HG02870 (cell line): ENCODE measurements at regions not wholly inside any gene's neighbourhood (a gene's known extent, or its start where the extent isn't known, plus 50 kb on each side); places are given as distances from the start of the nearest gene placed in this dataset.

Experiments
- ATAC-seq: cut with Tn5 transposase; IDR thresholded peaks from one replicate; pipeline ENCODE4 v1.9.1; 2021; ENCODE audit warnings: mild to moderate bottlenecking, moderate library complexity; ENCODE audit not compliant: unreplicated experiment

DNA sequence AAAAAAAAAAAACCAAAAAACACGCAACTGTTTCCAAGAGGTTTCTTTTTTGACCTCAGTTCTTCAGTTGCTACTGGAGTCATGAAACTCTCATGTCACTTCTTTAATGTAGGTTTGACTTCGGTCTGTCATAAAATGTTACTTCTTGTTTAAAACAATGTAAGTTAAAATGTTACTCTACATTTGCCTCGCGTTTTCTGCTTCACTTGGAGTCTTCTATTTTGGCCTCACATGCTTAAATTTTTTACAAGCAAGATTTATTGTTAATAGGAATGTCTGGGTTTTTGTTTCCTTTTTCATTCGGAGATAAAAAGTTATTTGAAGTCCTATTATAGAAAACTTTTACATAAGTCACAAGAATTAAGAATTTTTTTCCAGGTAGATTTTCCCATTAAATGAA lies 880.2 kb downstream of the LTN1 start:
- ATAC-seq = no peak

DNA sequence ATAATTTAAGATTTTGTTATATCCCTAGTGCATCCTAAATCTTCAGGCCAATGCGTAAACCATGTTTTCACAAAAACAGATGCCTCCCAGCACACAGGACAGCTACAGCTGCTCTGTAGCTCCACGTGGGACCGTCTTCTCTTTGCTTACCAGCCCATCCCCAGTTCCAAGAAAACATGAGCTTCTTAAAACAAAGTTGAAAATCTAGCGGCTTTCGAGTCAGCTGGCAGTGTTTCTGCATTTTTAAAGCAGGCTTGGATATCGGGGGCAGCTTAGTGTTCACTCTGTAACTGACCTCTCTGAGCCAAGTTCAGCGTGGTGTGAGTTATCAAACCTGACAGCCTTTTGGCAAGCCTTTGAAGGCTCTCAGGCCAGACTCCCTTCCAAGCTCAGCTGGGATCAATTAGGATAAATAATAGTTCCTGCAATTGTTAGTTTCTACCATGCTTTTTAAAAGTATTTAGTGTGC lies 881.5 kb downstream of the LTN1 start:
- no peak for ATAC-seq

DNA sequence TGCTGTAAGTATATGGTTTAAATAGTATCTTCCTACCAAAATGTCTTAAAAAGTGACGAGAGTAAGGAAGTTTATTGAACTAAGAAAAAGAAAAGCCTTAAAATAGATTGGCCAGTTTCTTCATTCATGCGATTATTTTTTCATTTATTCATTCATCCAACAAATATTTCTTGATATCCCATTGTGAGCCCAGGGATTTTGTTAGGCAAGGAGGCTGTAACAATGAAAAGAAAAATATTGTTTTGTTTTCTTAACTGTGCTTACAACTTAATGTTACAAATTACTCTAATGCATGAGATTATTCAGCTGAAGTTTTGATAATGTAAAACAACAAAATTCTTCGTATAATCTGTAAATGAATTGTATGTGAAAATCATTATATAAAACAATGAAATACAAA lies 882.0 kb downstream of the LTN1 start:
- no peak for ATAC-seq

DNA sequence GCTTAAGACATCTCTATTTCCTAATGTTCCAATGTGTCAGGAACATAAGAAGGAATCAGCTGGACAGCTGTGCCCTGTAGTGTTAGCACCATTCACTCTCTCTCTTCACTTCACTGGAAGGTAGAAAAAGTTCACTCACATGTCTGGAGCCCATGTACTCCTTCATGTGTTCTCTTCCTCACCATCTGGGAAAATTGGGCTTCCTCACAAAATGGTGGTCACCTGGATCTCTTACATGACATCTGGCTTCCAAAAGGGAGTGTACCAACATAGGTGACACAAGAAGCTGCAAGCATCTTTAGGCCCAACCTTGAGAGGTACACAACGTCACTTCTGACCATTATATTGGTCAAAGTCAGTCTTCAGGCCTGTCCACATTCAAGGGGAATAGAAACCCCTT lies 882.6 kb downstream of the LTN1 start:
- ATAC-seq = no peak

DNA sequence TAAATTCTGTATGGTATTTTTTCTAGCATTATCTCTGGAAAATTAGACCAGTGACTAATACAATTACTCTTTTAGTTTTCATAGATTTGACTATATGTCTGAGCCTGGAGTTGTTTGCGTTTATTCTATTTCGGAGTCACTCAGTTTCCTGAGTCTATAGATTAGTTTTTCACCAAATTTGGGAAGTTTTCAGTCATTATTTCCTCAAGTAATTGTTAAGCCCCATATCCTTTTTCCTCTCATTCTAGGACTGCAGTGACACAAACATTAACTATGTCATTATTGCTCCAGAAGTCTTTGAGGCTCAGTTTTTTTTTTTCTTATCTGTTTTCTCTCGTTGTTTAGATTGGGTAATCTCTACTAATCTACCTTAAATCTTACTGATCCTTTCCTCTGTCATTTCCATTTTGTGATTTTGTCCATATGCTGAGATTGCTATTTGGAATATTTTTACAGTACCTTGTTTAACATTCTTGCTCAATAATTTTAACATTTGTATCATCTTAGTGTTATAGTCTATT lies 886.2 kb downstream of the LTN1 start:
- no peak for ATAC-seq

DNA sequence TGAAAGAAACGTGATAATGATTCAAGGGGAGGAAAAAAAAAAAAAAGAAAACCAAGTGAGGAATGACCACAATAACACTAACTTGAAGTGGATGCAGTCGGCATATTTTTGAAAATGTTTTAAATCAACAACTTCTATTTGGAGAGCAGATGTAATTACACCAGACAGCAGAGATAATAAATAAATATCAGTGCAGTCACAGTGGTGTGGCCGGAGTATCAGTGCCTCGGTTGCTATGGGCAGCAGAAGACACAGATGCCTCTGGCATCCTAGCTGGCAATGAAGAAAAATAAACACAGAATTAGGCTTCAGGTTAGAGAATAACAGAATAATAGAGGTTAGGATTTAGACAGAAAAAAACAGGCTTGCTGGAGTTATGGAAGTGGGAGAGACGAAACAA lies 888.3 kb downstream of the LTN1 start:
- ATAC-seq = no peak

DNA sequence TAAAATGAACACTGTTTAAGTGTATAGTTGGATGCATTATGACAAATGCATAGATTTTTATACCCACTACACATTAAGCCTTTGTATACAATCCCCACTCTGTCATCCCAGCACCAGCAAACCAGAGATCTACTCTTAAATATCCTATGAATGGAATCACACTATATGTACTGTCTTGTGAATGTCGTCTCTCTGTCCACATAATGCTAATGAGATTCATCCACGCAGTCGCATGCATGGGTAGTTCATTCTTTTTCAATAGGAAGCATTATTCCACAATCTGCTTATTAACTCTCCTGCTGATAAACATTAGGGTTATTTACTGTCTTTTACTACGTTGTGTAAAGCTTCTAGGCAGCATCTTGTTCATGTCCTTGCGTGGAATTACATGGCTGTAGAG lies 892.3 kb downstream of the LTN1 start:
- no peak for ATAC-seq

DNA sequence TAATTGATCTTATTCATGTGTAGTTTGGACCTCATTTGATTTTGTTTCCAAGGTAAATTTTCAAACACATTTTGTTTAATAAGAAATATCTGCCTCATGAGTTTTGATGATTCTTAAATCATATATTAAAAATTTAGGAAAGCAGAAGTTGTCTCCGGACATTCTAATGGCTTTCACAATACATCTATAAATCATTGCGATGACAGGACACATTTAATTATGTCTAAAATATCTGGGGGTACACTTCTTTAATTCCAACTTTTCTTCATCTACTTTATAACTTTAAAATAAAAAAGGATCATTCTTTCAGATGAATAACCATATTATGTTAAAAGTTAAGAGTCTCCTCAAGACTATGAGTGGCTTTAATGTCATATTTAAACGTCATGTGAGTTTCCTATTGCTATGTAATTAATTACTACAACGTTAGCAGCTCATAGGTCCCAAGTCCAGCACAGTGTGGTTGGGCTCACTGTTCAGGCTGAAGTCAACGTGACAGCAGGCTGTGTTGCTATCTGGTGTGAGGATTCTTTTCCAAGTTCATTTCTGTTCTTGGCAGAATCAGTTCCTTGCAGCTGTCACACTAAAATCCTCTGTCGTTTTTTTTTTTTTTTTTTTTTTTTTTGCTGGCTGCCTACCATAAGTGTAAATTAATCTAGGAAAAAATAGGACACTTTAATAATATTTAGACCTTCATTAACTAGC lies 893.5 kb downstream of the LTN1 start:
- no peak for ATAC-seq

DNA sequence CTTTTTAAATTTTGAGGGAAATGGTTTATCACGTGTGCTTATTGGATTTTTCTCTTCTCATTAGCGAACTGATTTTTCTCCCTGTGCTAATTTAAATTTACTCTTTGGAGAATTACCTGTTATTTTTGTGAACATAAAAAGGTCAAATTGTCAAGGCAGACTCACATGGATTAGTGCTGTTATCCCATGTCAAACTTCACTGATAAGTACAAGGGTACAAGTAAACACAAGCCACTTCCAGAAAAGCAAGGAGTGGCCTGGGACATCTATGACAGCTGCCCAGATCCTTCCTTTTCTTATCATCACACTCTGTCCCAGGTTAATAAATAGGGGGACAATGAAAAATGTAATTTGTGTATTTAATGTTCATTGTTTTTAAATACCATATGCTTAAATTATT lies 901.2 kb downstream of the LTN1 start:
- no peak for ATAC-seq

DNA sequence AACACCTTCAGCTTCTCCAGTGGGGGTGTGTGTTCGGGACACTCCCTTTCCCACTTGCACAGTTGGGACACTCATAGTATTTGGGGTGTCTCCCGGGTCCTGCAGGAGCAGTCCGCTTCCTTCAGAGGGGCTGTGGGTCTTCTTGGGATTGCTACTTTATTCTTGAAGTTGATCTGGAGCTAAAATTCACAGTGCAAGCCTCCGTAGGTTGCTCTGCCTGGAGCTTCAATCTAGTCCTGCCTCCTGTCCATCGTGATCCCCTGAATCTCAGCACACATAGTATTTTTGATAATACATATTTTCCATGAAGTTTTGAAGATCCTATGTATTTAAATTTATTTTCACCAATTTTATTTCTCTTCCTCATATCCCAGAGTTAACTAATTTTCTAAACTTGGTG lies 902.1 kb downstream of the LTN1 start:
- no peak for ATAC-seq

DNA sequence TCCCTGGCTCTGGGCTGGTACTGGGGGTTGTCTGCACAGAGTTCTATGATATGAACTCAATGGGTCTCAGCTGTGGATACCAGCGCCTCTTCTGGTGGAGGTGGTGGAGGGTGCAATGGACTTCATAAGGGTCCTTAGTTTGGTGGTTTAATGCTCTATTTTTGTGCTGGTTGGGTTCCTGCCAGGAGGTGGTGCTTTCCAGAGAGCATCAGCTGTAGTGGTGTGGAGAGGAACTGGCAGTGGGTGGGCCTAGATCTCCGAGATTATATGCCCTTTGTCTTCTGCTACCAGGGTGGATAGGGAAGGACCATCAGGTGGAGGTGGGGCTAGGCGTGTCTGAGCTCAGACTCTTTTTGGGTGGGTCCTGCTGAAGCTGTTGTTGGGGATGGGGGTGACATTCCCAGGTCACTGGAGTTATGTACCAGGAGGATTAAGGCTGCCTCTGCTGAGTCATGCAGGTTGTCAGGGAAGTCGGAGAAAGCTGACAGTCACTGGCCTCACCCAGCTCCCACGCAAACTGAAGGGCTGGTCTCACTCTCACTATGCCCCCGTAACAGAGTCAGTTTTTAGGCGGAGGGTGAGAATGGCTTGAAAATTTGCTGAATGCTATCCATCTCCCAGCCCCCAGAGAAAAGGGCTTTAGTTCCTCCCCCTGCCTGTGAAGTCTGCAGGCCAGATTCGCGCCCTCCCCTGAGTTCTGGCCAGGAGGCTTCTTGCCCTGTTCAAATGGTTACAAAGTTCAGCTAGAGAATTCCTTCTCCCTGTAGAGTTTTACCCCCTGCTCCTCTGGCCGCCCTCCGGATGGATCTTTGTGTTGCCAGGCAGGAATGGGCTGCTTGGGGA lies 902.9 kb downstream of the LTN1 start:
- no peak for ATAC-seq

DNA sequence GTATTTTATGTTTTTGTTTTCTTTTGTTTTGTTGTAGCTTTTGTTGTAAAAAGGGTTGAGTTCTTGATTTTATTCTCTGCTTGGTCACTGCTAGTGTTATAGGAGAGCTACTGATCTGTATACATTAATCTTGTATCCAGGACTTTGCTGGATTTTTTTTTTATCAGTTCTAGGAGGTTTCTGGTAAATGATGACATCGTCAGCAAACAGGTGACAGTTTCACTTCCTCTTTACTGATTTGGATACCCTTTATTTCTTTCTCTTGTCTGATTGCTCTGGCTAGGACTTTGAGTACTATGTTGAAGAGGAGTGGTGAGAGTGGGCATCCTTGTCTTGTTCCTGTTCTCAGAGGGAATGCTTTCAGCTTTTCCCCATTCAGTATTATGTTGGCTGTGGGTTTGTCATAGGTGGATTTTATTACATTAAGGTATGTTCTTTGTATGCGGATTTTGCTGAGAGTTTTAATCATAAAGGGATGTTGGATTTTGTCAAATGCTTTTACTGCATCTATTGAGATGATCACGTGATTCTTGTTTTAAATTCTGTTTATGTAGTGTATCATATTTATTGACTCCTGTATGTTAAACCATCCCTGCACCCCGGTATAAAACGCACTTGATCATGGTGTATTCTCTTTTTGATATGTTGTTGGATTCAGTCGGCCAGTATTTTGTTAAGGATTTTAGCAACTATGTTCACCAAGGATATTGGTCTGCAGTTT lies 905.7 kb downstream of the LTN1 start:
- ATAC-seq = no peak

DNA sequence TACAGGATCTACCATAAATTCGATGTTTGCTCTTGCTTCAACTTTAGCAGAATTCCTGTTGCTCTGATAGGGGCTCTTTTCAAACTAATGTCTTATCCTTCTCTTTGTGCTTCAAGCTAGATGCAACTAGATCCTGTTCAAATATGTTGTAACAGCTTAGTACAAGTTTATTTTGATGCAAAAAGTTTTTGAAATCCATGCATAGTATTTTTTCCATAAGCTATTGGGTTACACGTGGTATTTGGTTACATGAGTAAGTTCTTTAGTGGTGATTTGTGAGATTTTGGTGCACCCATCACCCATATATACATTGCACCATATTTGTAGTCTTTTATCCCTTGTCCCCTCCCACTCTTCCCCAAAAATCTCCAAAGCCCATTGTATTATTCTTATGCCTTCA lies 907.7 kb downstream of the LTN1 start:
- ATAC-seq = no peak

DNA sequence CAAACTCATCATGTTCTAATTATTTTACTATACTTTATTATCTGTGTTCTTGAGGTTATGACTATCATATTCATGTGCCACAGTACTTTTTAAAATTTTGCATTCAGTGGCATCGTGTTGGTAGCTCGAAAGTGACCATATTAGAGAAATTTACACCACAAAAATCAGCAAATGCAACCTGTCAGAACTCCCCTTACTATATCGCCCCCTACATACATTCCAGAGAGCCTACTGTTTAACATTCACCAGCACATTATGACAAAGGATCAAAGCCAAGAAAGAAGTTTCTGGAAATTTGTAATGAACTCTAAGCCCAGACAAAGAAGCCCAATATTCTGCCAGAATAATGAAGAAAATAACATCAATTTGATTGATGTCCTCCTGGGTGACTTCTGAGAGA lies 909.3 kb downstream of the LTN1 start:
- ATAC-seq = no peak

DNA sequence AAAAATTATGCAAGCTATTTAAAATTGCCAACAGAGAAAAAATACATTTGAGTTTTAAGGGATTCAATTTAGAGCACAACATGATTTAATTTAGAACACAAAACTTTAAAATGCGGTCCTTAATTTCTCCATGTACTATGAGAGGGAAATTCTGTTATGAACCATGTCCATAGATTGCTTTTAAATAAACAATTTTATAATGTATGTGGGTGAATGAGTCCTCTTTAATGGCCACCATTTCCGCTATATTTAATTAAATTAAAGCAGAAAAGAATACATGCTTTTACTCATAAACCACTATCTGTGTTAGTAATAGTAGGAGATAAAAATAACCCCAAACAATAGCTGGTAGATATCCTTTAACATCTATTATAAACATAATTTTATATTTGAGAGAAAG lies 914.6 kb downstream of the LTN1 start:
- ATAC-seq = no peak

DNA sequence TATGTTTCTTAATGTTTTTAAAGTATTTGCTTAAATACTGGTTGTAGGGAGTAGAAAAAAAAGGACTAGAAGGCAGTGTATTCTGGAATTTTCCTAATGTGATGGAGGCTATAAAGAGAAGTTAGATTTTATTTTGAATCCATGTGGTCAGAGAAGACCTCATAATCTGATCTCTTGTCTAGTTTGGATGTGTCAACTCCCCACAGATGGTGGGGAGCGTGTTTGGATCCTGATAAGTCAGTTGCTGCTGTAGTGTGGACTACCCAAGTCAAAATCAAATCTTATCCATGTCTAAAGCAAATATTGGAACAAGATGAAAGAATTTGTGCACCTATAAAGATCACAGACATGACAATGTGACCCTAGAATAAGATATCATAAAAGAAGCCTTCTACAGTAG lies 918.0 kb downstream of the LTN1 start:
- no peak for ATAC-seq

DNA sequence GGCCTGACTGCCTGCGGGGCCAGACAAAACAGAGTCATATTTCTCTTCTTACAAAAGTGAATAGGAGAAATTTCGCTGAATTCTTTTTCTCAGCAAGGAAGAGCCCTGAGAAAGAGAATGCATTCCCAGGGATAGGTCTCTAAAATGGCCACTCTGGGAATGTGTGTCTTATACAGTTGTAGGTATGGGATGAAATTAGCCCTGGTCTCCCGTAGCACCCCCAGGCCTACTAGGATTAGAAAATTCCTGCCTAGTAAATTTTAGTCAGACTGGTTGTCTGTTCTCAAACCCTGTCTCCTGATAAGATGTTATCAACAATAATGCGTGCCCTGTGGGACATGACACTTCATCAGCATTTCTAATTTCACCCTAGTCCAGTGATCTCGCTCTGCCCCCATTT lies 920.1 kb downstream of the LTN1 start:
- ATAC-seq = no peak

DNA sequence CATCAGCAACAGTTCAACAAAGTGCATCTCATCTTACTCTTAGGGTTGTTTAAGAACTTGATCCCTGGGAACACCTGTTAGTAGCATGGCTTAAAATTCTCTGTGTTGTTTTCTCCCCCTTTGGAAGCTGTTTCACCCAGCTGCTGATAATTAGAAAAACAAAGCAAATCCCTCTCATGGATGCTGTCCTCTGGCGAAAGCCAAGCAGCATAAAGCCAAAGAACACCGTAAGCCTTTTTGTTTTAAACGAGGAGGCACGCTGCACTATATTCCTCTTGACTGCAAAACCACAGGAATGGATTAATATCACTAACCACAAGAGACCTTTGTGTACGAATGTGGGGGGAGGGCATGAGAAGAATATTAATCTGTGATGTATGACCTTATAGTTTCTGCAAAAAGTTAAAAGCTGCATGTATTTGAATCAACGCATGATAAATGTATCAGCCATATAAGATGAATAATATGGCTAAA lies 923.2 kb downstream of the LTN1 start:
- no peak for ATAC-seq

DNA sequence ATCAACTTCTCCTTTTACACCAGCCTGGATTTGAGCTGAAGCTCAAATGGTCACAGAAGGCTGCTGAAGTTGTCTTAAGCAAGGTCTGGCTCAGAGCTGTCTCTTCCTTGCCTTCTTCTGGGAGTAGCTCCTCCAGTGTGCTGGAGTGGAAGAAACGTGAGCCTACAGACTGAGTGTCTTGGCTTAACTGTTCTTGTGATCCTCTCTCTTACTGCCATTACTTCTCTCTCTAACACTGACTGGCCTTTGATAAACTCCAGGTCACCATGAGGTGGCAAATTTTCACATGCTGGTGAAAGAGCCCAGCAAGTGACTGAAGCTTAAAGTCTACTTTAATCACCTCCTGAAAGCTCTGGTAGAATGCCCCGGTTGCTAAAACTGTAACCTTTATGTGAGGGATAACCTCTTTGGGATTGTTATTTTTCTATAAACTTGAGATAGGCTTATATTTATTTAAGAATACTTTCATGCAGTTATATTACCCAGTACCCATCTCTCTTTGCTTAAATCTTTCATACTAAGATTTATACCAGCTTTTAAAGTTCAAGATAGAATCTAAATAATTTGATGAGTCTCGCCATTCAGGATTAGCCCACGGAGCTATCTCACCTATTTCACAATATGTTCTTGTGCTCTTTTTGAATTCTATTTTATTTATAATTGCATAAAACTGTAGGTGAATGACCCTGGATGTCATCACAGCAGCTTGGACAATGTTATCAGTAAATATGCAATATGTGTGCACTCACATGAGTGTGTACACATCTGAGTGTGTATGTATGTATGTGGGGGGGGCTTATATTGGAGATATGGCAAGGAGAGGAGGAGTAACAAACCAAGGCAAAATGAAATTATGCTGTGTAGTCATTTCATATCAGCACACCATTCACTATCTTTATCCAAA lies 924.0 kb downstream of the LTN1 start:
- ATAC-seq = no peak

DNA sequence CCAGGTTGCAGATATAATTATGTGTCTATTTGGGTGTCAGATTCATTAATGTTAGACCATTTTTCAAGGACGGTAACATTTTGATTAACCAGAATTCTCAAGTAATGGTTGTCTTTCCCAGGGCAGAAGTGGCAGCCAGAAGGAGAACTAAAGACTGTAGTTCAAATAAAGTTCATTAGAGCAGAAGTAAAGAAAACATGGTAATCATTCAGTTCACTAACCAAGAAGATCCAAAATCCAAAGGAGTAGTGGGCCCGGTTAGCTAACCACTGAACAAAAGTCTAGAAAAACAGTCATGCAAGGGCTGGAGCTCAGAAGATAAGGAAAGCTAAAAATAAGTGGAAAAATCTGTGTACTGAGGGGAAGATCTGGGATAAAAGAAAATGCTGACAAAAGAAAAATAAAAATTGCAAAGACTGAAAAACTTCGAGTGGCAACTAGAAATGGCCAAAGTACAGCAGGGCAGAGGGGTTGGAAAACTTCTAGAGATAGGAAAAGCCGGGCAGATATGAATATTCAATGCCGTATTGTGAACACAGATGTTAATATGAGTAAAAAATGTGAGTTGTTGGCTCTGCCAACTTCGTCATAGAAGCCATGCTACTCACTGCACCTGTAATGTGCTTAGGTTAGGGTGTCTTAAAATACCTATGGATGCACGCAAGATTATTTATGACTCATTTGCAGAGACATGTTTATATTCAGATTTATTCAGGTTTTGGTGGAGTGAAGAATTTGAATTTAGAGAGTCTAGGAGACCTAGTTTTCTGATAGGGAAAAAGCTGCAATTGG lies 925.9 kb downstream of the LTN1 start:
- ATAC-seq = no peak
